NCI-H510A (cell line): ENCODE measurements at regions not wholly inside any gene's neighbourhood (a gene's known extent, or its start where the extent isn't known, plus 50 kb on each side); places are given as distances from the start of the nearest gene placed in this dataset.

Experiments
- DNase-seq: peaks from one replicate; lab custom pipeline; 2025; lab: John Stamatoyannopoulos, UW

DNA sequence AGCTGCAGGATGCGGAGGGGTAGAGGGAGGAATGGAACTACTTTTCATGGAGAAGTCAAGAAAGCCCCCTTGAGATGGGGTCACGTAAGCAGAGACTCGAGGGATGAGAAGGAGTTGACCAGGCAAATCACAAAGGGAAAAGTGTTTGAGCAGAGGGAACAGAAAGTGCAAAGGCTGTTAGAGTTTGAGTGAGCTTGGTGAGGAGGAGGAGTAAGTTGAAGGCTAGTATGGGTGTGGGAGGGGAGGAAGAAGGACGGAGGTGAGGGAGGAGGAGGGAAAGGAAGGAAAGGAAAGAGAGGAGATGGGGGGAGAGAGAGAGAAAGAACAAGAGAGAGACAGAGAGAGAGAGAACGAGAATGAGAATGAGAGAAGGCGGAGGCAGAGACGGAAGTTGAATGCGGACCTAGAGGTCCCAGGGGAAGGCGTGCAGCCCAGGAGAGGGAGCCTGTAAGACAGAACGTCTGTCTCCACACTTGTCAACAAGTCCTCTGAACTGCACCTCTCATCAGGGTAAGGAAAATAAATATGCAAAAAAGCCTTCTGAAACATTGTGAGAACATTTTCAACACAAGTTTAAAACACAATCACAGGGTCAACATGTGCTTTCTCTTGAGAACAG lies 279.8 kb upstream of the EEF2KMT start:
- DNase-seq, result no peak

DNA sequence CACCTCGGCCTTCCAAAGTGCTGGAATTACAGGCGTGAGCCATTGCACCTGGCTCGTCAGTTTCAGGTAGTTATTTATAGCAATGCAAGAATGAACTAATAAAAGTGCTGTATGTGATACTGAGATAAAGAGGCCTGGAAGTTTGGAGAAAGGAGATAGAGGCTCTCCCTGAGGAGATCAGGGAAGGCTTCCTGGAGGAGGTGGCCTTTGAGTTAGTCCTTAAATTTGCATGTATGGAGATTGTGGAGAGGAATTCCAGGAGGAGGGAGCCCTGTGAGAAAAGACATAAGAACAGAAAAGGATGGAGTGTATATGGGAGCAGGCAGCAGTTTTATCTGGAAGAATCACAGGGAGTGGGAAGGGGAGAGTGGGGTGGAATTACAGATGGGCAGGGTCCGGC lies 276.6 kb upstream of the EEF2KMT start:
- no peak for DNase-seq

DNA sequence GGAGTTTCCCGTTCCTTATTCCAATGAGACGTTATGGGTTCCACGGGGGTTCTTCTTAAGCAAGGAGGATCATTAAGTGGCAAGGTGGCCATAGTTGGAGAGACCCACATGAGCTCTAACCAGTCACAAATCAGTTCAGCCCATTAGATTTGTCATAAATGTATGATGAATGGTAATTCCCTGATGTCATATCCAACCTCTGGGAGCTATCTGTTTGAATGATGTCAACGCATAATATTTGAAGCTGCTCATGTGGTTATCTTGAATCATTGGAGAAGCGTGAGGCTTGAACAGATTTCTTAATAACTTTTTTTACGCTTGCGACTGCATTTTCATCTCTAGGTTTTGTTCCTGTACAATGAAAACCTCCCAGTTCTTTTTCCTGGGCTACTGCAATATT lies 270.4 kb upstream of the EEF2KMT start:
- DNase-seq, result no peak

DNA sequence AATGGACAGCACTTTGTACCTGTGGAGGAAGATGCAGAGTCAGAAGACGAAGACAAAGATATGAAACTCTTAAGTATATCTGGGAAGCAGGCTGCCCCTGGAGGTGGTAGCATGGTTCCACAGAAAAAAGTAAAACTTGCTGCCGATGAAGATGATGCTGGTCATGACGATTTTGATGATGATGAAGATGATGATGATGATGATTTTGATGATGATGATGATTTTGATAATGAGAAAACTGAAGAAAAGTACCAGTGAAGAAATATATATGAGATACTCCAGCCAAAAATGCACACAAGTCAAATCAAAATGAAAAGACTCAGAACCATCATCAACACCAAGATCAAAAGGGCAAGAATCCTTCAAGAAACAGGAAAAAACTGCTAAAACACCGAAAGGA lies 268.5 kb upstream of the EEF2KMT start:
- DNase-seq, result no peak

DNA sequence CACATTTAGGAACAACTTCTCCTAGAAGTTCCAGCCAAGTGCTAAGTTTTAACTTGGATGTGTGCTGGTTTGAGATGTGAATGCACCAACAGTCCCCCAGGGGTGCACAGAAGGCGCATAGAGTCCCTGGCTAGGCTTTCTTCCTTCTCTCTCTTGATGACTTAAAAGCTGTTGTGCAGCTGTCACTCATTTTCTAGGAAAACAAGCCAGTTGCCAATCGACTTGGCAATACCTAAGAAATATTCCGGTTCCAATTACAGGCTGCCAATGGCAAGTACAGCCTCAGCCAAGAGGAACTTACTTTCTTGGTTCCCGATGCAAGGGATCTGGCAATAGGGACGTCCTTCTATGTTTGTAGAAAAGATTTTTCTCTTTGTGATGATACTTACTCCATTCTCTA lies 266.6 kb upstream of the EEF2KMT start:
- DNase-seq, result no peak

DNA sequence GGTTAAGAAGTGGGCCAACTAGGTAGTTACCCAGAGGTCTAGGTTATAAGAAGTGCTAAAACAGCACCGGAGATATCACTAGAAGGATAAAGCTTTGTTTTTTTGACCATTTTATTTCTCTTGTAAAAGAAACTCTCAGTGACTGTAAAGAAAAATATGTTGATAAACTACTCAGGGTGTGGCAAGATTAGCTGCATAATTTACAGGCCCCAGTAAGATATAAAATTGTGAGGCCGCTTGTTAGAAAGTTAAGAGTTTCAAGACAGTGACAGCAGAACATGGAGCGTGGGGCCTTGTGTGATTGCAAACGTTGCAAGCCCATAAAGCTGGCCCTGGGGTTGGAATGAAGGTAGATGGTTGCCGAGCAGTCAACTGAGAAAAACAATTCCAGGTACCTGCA lies 263.7 kb upstream of the EEF2KMT start:
- DNase-seq, result no peak

DNA sequence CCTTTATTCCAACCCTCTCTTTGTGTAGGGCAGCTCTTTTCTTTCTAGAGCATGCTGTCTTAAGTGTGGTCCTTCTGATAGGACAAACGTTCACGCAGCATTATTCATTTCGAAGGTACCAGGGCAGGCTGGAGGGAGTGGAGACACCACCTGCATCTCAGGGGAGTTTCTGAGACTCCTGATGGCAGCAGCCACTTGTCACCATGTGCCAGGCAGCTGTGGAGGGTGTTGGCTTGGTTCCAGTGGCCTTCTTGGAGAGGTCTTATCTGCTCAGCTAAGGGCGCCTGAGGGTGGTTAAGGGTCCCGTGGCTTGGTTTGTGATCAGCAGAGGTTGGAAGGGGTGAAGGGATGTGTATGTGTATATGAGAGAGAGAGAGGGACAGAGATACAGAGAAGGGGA lies 257.1 kb upstream of the EEF2KMT start:
- DNase-seq, result no peak

DNA sequence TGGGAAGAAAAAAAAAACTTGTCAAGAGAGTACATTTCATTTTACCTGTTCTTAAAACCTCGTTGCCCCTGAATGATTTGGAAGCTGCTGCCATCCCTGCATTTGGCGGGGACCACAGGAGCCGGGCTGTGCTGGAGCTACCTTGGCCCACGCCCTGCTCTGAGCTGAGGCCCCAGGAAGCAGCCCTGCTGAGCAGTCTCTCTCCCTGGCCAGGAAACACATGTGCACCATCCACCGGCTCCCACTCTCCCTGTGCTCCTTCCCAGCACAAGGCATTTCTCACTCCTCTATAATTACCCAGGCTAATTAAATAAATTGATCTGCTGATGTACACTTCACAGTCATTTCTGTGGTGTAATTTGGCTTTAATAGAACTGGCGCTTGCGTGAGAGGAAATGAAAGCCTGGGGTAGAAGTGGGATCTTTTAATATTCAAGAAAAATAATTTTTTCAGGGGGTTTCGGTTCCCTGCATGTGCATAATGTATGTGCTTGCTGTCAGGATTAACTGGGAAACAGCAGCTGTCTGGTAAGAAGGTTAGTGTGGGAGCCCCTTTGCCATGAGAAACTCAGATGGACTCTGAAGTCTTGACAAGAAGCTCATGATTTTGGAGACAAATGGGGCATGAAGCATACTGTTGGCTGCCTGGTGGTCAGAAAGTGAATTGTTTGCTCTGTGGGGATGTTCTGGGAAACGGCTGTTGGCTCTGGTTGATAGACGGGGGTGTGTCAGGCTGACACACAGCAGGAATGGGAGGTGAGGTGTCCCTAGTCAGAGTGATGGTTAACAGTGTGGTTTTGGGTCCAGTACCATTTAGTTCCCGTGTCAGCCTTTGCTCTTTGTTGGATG lies 252.3 kb upstream of the EEF2KMT start:
- DNase-seq, result no peak

DNA sequence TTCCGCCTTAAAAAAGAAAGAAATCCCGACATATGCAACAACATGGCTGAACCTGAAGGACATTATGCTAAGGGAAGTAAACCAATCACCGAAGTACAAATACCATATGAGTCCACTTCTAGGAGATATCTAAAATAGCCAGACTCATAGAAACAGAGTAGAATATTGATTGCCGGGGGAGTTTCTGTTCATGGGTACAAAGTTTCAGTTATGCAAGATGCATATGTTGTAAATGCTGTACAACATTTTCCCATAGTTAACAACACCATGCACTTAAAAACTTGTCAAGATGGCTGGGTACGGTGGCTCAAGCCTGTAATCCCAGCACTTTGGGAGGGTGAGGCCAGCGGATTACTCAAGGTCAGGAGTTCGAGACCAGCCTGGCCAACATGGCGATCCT lies 251.5 kb upstream of the EEF2KMT start:
- DNase-seq, result no peak

DNA sequence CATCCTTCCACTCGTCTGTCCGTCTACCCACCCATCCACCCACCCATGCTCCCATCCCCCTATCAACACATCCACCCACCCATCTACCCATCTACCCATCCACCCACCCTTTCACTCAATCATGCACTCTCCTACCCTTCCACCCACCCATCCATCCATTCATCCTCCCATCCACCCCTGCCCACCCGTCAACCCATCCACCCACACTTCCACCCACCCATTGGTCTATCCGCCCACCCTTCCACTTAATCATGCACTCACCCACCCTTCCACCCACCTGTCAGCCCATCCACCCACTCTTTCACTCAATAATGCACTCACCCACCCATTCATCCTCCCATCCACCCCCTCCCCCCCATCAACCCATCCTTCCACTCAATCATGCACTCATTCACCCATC lies 250.0 kb upstream of the EEF2KMT start:
- DNase-seq, result no peak

DNA sequence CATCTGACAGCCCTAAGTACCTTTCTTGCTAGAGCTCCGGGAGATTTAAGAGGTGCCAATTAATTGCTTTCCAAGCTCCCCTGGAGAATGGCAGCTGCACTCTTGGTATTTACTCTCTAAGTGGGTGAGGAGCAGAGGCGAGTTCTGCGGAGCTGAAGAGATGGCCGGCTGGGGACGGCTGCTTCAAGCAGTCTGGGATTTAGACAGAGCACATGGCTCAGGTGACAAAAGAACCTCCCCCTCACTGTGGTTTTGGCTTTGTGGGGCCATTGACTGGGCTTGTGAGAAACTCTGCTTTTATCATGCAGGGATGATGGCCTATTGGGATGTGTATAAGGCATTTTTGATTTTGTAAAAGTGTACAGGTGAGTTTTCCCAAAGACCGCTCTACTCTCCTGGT lies 239.3 kb upstream of the EEF2KMT start:
- no peak for DNase-seq

DNA sequence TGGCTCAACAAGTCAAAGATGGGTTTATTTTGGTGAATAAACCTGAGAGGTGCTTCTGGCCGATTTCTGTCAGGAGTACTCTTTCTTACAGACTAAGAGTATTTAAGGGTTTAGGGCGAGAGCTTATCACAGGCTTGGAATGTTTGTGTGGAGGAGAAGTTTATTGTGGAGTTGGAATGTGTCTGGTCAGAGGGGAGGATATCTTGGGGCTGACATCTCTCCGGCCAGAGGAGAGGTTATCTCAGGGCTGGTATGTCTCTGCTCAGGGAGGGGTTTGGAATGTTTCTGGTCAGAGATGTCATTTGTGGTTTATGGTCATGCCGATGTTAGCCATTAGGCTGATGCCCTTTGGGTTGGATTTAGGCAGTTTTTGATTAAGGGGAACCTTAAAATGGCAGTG lies 236.4 kb upstream of the EEF2KMT start:
- no peak for DNase-seq

DNA sequence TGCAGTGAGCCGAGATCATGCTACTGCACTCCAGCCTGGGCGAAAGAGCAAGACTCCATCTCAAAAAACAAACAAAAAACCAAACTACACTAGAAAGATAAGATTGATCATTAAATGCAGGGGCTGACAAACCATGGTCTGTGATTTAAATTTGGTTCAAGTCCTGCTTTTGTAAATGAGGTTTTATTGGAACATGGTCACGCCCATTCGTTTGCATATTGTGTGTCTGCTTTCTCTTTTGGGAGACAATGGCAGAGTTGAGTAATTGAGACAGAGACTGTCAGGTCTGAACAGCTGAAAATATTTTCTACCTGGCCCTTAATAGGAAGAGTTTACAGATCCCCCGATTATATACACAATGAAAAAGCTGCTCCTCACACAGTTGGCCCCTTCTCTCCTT lies 235.5 kb upstream of the EEF2KMT start:
- no peak for DNase-seq

DNA sequence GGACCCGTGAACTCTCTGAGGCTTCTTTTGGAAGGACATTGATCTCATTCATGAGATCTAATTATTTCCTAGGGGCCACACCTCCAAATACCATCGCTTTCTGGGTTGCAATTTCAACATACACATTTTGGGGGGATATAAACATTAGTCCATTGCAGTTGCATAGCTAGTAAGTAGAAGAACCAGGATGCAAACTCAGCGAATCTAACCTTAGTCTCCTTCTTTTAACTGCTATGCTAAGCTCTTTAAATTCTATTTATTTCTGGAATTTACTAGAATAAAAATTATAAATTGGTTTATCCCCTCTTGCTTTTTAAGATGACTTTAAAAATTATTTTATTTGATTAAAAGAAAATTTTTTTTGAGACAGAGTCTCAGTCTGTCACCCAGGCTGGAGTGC lies 232.5 kb upstream of the EEF2KMT start:
- DNase-seq, result no peak

DNA sequence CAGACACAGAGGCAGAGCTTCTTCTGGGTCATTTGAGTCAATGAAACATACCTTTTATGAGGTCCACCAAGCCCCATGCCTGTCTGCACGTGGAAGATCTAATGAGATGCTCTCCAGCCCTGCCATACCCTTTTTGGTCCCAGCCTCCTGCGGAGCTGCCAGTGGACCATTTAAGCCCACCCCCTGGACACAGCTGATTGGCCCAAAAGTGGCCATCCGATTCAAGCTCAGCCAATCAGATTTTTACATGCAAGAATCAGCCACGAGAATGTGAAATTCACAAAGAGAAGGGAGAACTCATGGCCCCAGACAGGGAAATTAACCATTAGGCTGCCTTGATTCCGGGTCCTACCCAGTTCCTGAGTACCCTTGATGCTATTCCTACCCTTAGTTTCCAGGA lies 231.0 kb upstream of the EEF2KMT start:
- DNase-seq, result no peak

DNA sequence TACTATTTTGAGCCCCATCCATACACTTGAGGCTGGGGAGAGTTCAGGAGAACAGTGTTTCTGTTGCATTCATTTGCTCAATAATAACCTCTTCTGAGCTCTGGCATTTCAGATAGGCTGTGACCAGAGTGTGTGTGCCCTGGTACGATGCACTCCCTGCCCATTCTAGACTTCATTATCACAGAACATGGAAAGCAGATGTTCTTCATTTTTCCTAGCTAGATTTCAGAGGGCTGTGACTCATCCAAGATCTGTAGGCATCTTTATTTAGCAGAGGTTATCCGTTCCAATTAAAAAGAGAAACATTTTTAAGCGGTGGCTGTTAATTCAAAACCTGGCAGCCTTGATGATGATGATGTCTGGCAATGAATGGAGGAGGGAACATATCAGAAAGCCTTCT lies 228.8 kb upstream of the EEF2KMT start:
- DNase-seq, result no peak

DNA sequence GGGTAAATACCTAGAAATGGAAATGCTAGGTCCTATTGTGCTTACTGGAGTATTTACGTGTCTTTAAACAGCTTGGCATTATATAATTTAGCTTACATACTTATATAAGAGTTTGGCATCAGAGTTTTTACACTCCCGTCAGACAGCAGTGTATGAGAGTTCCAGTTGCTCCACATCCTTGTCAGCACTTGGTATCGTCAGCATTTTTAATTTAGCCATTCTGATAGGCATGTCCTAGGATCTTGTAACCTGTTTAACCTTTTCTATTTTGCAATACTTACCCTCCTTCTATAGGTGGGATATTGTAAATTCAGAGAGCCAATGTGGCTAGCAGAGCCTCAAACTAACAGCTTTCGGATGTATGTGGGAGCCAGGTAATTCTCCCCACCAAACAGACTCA lies 228.3 kb upstream of the EEF2KMT start:
- no peak for DNase-seq

DNA sequence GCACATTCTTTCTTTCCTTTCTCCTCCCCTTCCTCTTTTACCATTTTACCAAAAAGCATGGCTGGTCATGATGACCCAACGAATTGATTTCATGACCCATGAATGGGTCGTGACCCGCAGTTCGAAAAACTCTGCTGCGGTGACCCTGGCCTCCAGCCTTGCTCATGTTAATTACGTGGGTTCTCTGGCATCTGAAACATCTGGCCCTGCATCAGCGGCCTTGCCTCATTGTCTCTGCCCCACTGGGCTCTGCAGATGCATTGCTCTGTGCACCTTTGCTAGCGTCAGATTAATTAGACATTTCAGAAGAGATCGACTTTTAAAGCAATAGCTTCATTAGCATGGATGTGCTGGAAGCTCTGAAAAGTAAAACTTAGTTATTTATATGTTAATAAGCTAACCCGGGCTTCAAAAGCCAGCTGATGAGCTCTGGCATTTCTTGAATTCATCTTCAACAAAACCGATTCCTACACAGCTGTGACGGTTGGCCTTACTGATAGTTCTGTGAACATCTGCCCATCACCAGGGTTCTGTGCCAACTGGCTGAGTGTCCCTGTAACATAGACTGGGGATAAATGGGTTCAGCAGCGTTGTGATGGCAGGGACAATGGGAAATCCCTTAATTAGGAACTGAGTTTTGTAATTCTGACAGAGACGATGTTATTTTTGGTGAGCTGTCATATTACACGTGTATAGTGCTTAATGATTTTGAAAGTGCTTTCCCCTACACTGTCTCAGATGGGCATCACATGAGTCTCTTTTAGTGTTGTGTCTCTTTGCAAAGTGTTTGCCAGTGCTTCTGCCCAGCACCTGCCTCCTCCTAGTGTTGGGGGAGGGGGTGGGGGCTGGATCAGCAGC lies 225.9 kb upstream of the EEF2KMT start:
- no peak for DNase-seq

DNA sequence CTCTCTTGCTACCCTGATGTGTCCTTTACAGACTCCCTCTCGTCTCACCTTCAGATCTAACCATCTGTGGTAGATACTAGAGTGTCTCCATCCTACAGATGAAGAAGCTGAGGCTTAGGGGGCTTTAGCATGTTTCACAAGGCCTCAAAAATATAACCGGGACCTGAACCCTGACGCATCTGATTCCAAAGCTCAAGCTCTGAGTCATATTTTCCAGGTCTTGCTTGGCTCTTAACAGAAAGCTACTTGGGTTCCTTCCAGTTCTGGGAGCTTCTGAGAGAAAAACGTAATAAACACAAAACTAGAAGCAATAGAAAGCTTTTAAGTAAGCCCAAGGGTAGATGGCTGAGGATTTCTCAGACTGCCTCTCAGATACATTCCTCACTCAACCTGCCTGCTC lies 224.3 kb upstream of the EEF2KMT start:
- no peak for DNase-seq

DNA sequence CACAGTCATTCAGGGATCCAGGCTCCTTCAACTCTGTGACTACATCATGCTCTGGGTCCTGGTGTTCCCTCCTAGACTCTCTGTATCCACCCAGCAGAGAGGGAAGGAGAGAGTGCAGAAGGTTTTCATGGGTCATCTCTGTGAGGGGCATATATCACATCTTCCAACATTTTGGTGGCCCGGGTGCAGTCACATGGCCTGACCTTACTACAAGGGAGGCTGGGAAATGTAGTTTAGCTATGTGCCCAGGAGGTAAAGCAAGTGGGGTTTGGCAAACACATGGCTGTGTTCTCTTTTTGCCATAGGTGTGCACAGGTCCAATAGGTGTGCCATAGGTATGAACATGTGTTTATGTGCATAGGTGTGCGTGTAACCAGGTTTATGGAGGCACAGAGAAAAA lies 222.2 kb upstream of the EEF2KMT start:
- DNase-seq, result no peak

DNA sequence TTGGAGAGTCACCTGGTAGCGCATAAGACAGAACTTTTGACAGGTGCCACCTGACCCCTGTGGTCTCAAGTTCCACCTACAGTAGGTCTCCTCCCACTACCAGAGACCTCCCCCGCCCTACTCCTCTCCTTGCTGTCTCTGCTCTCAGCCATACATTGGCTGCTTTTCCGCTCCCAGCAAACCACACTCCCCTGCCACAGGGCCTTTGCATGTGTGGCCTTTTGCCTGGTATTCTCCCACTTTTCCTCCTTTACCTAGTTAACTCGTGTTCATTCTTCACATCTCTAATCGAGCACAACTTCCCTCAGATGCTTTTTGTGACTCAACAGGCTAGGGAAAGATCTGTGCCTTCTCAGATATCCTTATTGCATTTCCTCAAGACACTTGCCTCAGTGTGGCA lies 218.3 kb upstream of the EEF2KMT start:
- no peak for DNase-seq

DNA sequence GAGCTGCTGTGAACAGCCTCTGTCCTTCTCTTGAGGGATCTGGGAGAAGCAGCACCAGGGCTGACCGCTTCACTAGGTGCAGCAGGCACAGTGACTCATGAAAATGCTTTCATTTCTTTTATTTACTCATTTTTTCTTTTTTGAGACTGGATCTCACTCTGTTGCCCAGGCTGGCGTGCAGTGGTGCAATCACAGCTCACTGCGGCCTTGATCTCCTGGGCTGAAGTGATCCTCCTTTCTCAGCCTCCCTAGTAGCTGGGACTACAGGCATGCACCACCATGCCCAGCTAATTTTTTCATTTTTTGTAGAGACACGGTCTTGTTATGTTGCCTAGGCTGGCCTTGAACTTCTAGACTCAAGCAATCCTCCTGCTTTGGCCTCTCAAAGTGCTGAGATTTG lies 216.8 kb upstream of the EEF2KMT start:
- no peak for DNase-seq
